HG02970 (cell line): ENCODE measurements at regions not wholly inside any gene's neighbourhood (a gene's known extent, or its start where the extent isn't known, plus 50 kb on each side); places are given as distances from the start of the nearest gene placed in this dataset.

ENCODE experiments used
- ATAC-seq: cut with Tn5 transposase; IDR thresholded peaks from one replicate; pipeline ENCODE4 v1.9.1; 2021; ENCODE audit warnings: mild to moderate bottlenecking, moderate library complexity, moderate number of reproducible peaks; ENCODE audit not compliant: unreplicated experiment, low FRiP score

DNA sequence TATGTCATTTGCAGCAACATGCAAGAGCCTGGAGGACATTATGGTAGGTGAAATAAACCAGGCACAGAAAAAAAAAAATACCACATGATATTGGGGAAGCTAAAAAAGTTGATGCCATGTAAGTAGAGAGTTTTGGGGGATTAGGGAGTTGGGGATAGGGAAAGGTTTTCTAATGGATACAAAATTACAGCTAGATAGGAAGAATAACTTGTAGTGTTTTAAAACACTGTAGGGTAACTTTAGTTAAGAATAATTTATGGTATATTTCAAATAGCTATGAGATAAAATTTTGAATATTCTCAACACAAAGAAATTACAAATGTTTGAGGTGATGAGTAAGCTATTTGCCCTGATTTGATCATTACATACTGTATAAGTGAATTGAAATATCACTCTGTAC is 1456.7 kb upstream of the MIR17HG start:
- no peak for ATAC-seq

DNA sequence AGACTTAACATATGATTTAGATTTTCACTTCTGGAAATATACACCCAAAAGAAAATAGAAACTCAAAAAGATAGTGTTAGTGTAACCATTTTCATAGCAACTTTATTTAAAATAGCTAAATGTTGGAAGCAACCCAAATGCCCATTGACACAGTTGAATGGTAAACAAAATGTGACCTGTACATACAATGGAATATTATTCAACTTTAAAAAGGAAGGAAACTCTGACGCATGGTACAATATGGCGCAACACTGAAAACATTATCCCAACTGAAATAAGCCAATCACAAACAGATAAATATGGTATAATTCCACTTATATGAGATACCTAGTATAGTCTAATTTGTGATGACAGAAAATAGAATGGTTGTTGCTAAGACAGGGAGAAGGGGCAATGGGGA is 1456.1 kb upstream of the MIR17HG start:
- ATAC-seq, result no peak

- no peak for ATAC-seq
These were observed 1449.8 kb upstream of the MIR17HG start for GRCh38 chr13:89897681-89898080.

DNA sequence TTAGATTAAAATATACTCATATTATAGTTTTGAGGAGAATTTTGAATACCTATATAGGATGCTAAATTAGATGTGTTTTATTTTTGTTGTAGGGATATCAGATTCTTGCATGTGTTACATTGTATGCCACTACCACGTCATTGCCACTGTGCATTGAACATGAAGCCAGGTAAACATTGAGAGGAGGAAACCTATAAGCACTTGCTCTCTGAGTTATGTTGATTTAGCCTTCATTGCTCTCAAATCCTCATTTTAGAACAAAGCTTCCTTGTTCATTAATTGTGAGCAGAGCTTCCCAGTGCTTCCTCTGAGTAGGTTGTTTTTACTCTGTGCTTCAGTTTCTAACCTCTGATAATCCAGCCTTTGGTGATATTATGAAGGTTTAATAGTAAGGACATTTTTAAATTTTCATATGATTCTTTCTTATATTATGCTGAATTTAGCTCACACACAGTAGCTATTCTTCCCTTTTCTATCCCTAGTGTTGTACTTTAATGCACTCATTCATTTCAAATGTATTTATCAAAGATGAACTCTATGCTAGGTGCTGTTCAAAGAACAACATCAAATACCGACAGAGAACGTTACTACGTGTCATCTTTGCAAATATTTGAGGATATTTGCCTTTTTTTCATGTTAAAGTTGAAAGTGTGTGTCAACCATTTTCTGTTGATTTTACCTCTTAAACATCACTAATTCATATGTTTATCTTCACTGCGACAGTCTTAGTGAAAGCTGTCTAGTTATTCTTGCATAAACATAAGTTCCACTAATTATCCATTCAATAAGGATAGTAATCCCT is 1448.0 kb upstream of the MIR17HG start:
- ATAC-seq, result no peak

GRCh38 chr13:89900104-89900765 is 1447.3 kb upstream of the MIR17HG start:
- no peak for ATAC-seq

DNA sequence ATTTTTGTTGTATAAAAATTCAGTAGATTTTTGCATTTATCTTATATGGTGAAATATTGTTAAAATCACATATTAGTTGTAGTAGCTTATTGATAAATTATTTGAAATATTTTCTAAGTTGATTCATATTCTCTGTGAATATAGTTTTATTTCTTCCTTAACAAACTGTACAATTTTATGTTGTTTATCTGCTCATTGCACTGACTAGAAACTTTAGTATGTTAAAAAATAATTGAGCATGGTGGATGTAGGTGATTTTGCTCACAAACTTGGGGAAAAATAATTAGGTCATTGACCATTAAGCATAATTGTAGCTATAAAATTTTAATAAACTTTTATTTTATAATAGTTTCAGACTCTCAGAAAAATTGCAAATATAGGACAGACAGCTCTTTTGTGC is 1445.3 kb upstream of the MIR17HG start:
- no peak for ATAC-seq

DNA sequence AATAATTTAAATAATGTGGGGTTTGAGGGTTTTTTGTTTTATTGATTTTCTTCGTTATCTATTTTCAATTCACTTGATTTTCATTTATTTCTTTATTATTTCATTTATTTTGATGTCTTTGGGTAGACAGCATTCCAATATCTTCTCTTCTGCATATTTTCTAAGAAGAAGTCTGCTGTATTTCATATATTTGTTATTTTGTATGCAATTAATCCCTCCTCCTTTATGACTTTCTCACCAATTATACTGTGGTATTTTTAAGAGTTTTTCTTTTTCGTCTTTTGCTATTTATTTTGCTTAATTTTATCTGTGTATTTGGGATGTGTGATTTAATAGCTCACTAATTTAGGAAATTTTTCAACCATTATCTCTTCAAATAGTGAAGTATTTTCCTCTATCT is 1444.4 kb upstream of the MIR17HG start:
- no peak for ATAC-seq

- no peak for ATAC-seq
These were observed 1437.3 kb upstream of the MIR17HG start for GRCh38 chr13:89910166-89910565.

GRCh38 chr13:89916551-89916950 is 1430.9 kb upstream of the MIR17HG start:
- ATAC-seq, result no peak

- ATAC-seq, result no peak
These were observed 1427.0 kb upstream of the MIR17HG start for GRCh38 chr13:89920461-89920860.

- ATAC-seq, result no peak
These were observed 1424.4 kb upstream of the MIR17HG start for GRCh38 chr13:89923052-89923451.

DNA sequence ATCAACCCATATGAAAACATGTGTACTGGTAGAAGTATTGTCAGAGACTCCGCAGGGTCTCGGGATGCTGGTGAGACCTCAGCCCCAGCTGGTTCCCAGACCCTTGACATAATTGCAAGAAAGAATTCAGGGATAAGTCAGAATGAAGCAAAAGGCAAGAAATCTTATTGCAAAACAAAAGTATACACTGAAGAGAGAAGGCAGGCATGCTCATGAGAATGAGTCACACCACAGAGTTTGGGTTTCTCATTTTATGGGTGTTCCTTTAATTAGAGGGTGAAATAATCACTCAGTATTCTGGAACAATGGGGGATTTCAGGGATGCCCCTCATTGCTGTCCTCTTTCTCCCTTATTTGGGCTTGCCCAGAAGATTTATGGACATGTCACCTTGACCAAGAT is 1423.8 kb upstream of the MIR17HG start:
- ATAC-seq, result no peak

DNA sequence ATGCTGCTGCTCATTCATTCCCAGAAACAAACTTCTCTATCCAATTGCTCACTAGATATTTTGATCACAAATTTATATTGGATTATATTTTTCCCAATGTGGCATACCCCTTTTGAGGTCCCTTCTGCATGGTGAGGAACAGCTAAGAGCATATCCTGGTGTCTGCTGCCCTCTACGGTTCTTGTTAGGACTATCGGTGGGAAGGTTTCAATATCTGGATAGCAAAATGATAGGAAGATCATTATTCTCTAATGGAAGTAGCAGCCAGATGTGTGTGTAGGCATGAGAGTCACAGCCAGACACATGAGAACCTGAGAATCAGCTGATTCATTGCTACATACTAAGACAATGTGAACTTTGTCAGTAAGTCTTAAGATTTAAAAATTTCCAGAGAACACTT is 1422.4 kb upstream of the MIR17HG start:
- ATAC-seq, result no peak

GRCh38 chr13:89930861-89931260 is 1416.6 kb upstream of the MIR17HG start:
- ATAC-seq, result no peak

DNA sequence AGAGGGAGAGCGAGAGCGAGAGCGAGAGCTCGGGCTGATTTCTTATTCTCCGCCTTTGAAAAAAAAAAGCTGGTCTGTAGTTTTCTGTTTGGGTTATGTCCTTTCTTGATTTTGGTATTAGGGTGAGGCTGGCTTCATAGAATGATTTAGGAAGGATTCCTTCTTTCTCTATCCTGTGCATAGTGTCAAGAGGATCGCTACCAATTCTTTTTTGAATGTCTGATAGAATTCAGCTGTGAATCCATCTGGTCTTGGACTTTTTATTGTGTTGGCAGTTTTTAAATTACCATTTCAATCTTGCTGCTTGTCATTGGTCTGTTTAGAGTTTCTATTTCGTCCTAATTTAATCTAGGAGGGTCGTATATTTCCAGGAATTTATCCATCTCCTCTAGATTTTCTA is 1414.6 kb upstream of the MIR17HG start:
- ATAC-seq, result no peak

DNA sequence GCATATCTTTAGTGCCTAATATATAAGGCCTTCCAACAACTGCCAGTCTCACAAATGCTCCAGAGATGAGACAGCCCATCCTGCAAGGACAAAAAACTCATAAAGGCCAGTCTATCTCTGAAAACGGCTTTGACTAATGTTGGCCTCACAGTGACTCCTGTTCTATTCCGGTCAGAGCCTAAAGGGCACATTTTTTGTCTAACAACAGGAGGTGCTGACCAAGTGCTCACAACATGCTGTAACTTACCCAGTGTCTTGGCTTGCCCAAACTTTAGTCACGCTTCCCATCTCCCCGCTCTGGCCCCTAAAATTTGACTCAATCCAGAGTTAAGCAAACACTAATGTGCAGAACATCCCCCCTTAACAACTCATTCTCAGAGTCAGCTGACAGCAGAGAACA is 1411.2 kb upstream of the MIR17HG start:
- ATAC-seq, result no peak

DNA sequence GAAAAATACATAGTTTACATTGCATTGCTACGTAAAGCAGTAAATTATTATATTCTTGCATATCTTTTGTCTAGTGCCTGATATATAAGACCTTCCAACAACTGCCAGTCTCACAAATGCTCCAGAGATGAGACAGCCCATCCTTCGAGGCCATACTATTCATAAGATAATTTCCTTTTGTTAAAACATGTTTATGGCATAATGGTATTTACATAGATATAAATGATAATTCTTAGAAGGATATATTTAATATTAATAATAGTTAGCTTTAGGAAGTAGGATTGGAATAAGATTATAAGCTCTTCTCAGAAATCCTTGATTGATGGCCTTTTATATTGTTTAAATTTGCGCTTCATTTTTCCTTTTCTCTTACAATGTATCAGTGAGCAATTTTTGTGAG is 1410.1 kb upstream of the MIR17HG start:
- ATAC-seq, result no peak

DNA sequence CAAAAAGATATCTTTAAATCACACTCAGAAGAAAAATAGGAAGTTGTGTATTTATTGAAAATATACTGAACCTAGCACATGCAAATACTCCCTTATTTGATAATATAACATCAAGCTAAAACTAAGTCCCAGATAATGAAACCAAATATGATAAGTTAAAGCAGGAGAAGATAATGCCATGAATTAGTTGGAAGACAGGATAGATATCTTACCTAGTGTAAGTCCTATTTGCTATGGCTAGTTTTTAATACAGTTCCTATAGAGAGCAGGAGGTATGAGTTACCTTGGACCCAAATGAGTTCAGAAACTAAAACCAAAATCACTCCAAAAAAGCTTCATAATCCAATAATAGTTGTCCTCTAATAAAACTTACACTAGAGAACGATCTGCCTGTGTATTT is 1407.1 kb upstream of the MIR17HG start:
- no peak for ATAC-seq

- ATAC-seq, result no peak
These were observed 1404.3 kb upstream of the MIR17HG start for GRCh38 chr13:89943139-89943538.

DNA sequence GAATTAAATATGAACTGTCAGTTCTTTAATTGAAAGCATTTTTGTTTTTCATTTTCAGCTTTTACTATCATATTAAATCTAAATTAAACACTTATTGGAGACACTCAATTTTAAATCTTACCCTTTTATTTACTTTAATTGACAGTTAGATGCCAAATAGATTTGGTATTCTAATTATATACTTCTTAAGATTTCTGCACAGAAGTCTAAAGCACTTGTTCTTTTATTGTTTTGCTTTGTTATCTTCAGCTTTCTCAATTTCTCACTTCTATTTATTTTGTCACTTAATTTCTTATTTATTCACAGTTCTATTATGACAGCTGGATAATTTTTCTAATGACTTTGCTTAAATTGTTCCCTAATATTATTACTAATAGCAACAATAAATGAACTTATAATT is 1397.3 kb upstream of the MIR17HG start:
- ATAC-seq, result no peak

- ATAC-seq, result no peak
These were observed 1396.1 kb upstream of the MIR17HG start for GRCh38 chr13:89951341-89951740.

GRCh38 chr13:89953581-89953980 is 1393.9 kb upstream of the MIR17HG start:
- ATAC-seq, result no peak
